Inflammatory macrophage treated with lipopolysaccharide for 1 hour (primary cell): ENCODE measurements at regions not wholly inside any gene's neighbourhood (a gene's known extent, or its start where the extent isn't known, plus 50 kb on each side); places are given as distances from the start of the nearest gene placed in this dataset.
"Not testable (repeated sequence)": the region's sequence is repeated elsewhere in the genome, so short reads cannot be mapped to it uniquely, and the experiment has no call there.

ENCODE experiments used
- DNase-seq, 2 donors: peaks; one replicate each; pipeline ENCODE4 v3.0.0-alpha.2; 2020 to 2022

- DNase-seq, result no peak
Measured at GRCh38 chr22:35138521-35138920, 72.6 kb downstream of the ISX start.

- no peak for DNase-seq
Measured at GRCh38 chr22:35140879-35141745, 75.2 kb downstream of the ISX start.

- DNase-seq, result no peak
Measured at GRCh38 chr22:35148381-35148780, 82.4 kb downstream of the ISX start.

- DNase-seq, result no peak
Measured at GRCh38 chr22:35148866-35149548, 83.0 kb downstream of the ISX start.

- peak; percentile 37 to 66 for DNase-seq
Measured at GRCh38 chr22:35150183-35151107, 84.5 kb downstream of the ISX start.

- DNase-seq, result no peak
Measured at GRCh38 chr22:35152316-35152715, 86.4 kb downstream of the ISX start.

- peak; percentile 3 to 42 for DNase-seq
Measured at GRCh38 chr22:35154937-35155387, 89.0 kb downstream of the ISX start.

- DNase-seq, result no peak
Measured at GRCh38 chr22:35155403-35156025, 89.6 kb downstream of the ISX start.

- no peak for DNase-seq
Measured at GRCh38 chr22:35156945-35157344, 91.0 kb downstream of the ISX start.

GRCh38 chr22:35158336-35158735 lies 92.4 kb downstream of the ISX start:
- DNase-seq, result no peak

GRCh38 chr22:35159343-35159742 lies 93.4 kb downstream of the ISX start:
- DNase-seq, result no peak

- DNase-seq, result no peak
Measured at GRCh38 chr22:35160268-35160667, 94.3 kb downstream of the ISX start.

GRCh38 chr22:35165896-35166295 lies 91.4 kb upstream of the HMGXB4 start:
- not testable (repeated sequence) for DNase-seq

GRCh38 chr22:35170716-35171697 lies 86.3 kb upstream of the HMGXB4 start:
- DNase-seq, result no peak

GRCh38 chr22:35172442-35172841 lies 84.9 kb upstream of the HMGXB4 start:
- DNase-seq, result no peak

GRCh38 chr22:35173655-35174054 lies 83.6 kb upstream of the HMGXB4 start:
- DNase-seq, result no peak

GRCh38 chr22:35174401-35175038 lies 82.8 kb upstream of the HMGXB4 start:
- no peak for DNase-seq

- DNase-seq, result no peak
Measured at GRCh38 chr22:35175392-35175791, 81.9 kb upstream of the HMGXB4 start.

- DNase-seq, result no peak
Measured at GRCh38 chr22:35177811-35178210, 79.5 kb upstream of the HMGXB4 start.

GRCh38 chr22:35178446-35178845 lies 78.8 kb upstream of the HMGXB4 start:
- no peak for DNase-seq

- DNase-seq, result no peak
Measured at GRCh38 chr22:35183917-35184316, 73.4 kb upstream of the HMGXB4 start.
